Activated CD8-positive, alpha-beta memory T cell treated with anti-CD3 and anti-CD28 coated beads, Interleukin-2, amount 50 U/mL, for 1 hour (primary cell): ENCODE measurements at regions not wholly inside any gene's neighbourhood (a gene's known extent, or its start where the extent isn't known, plus 50 kb on each side); places are given as distances from the start of the nearest gene placed in this dataset.
A peak's percentile ranks its signal among the peaks of the same experiment; 100 is the strongest.
"Not testable (repeated sequence)": the region's sequence is repeated elsewhere in the genome, so short reads cannot be mapped to it uniquely, and the experiment has no call there.

Experiments used
- DNase-seq: peaks from one replicate; pipeline ENCODE4 v3.0.0-alpha.2; 2020; ENCODE audit errors: extremely low read depth

DNA sequence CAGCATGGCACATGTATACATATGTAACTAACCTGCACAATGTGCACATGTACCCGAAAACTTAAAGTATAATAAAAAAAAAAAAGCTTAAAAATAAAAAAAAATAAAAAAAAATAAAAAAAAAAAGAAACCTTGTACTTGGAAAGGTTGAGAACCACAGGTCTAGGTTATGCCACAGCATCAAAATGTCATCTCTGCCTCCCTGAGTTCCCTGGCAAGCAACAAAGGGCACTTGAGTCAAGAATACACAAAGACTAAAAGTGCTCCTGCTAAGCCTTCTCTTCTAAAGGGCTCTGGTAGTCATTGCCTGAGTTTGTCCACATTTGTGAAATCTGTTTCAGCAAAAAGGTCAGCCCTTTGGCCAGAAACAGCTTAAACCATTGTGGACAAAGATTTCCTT lies 395.8 kb upstream of the CCDC54 start:
- no peak for DNase-seq

DNA sequence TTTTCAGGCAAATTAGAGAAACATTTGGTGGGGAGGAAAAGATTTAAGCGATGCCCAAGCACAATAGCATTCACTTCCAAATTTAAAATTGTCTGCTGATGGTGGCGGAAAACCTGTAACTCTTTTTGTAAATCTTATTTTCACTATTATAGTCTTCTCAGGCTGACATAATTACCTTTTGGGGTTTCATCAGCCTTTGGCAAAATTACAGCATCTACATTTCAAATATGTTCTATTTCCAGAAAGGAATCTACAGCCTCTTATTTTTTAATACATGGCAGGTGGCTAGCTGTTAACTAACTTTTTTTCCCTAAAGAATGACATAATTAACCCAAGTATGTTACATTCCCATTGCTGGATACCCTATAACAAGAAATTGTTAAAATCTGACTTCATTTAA lies 391.5 kb upstream of the CCDC54 start:
- DNase-seq: no peak

DNA sequence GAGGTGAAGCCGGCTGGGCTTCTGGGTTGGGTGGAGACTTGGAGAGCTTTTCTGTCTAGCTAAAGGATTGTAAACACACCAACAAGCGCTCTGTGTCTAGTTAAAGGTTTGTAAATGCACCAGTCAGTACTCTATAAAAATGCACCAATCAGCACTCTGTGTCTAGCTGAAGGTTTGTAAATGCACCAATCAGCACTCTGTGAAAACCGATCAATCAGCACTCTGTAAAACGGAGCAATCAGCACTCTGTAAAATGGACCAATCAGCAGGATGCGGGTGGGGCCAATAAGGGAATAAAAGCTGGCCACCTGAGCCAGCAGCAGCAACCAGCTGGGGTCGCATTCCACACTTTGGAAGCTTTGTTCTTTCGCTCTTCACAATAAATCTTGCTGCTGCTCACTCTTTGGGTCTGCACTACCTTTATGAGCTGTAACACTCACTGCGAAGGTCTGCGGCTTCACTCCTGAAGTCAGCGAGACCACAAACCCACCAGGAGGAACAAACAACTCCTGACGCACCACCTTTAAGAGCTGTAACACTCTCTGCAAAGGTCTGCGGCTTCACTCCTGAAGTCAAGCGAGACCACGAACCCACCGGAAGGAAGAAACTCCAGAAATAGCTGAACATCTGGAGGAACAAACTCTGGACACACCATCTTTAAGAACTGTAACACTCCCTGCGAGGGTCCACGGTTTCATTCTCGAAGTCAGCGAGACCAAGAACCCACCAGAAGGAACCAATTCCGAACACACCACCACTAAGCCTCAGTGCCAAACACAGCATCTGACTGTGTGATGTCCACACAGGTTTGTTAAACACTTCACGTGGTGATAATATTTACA lies 378.2 kb upstream of the CCDC54 start:
- DNase-seq: not testable (repeated sequence)

DNA sequence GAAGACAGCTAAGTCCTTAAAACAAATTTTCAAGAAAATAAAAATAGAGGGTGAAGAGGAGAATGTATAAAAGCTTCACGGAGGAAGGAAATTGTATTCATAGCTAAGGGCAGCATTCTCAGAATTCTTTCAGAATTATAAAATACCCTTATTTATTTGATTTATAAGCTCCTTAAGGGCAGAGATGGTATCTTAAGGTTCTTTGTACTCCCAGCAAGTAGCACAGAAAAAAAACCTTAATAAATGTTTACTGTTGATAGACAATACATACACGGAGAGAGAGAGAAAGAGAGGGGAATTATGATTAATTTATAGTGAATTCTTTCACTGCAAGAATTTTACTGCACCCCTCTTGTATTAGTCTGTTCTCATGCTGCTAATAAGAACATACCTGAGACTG lies 375.6 kb upstream of the CCDC54 start:
- no peak for DNase-seq

DNA sequence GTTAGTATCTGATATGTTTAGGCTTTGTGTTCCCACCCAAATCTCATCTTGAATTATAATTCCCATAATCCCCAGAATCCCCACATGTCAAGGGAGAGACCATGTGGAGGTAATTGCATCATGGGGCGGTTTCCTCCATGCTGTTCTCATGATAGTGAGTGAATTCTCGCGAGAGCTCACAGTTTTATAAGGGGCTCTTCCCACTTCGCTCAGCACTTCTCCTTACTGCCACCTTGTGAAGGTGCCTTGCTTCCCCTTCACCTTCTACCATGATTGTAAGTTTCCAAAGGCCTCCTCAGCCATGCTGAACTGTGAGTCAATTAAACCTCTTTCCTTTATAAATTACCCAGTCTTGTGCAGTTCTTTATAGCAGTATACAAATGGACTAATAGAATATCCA lies 371.9 kb upstream of the CCDC54 start:
- DNase-seq: not testable (repeated sequence)

GRCh38 chr3:107008213-107008612 lies 369.0 kb upstream of the CCDC54 start:
- DNase-seq: no peak

GRCh38 chr3:107013641-107014040 lies 363.6 kb upstream of the CCDC54 start:
- DNase-seq: no peak

DNA sequence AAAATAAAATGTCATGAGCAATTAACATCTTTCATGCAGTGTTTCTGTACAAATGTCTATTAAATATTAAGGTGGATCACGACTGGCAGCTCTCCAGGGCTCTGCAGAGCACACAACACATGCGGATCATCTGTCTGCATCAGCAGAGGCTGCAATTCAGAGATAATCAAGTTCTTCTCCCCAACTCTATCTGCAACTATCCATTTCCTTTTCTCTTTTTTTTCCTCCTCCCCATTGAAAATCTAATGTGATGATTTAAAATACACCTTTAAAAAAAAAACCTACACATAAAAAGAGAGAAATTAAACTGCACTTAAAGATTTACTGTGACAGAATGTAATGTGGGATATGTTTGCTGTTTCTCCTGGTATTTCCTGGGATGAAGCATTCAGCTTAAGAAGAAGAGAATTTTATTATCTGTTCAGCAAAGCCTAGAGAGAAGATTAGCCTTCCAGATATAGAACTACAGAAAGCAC lies 352.6 kb upstream of the CCDC54 start:
- DNase-seq: no peak

DNA sequence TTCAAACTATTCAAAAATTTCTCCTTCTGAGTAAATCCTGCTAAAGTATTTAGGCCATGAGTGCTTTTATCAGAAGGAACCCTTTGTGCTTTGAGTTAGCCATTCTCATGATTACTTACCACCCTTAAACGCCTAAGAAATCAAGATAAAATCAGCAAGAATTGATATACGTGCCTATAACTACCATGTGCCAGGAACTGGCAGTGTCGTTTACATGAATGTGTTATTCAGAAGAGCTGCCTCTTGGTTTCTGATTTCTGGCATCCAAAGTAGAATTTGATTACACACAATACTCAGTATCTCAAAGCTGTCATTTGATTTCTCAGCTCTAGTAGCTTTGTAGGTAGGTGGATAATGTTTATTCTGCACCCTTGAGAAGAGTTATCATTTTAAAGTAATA lies 351.3 kb upstream of the CCDC54 start:
- no peak for DNase-seq

DNA sequence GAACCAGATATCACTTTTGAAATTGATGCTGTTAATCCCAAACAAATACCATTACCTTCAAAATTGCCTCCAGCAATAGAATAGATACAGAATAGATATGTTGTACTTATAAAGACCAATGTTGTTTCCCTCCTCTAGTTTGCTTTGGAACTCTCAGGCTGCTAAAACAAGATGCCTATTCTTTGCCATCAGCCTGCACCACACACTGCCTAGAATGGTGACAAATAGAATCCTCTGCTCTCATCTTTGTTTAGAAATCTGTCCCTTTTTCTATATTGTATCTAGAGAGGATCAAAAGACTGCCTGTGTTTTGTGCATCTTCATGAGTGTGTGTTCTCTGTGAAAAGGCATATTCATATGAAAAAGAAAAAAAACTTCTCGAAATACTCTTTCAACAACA lies 349.2 kb upstream of the CCDC54 start:
- no peak for DNase-seq

GRCh38 chr3:107028626-107029025 lies 348.6 kb upstream of the CCDC54 start:
- DNase-seq: no peak

GRCh38 chr3:107032111-107032510 lies 345.1 kb upstream of the CCDC54 start:
- no peak for DNase-seq

- DNase-seq: no peak
Observed at GRCh38 chr3:107034142-107034541, 343.1 kb upstream of the CCDC54 start.

GRCh38 chr3:107035176-107035575 lies 342.1 kb upstream of the CCDC54 start:
- no peak for DNase-seq

DNA sequence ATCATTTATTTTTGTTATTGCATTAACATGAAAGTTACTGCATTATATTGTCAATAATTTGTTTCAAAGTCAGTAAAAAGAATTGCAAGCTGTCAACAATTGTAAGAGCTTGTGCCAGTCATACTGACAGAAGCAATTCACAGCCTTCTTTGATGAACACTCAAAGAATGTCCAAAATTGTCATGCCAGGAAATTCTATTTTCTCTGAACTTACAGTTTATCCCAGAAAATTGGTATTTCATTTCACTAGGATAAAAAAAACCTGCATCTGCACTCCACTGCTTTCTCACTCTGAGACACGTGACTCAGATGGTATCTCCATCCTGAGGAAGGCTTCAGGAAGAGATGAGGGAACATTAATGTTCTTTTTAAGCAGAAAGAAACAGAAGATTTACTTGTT lies 332.6 kb upstream of the CCDC54 start:
- DNase-seq: no peak

- DNase-seq: no peak
Observed at GRCh38 chr3:107045791-107046190, 331.4 kb upstream of the CCDC54 start.

DNA sequence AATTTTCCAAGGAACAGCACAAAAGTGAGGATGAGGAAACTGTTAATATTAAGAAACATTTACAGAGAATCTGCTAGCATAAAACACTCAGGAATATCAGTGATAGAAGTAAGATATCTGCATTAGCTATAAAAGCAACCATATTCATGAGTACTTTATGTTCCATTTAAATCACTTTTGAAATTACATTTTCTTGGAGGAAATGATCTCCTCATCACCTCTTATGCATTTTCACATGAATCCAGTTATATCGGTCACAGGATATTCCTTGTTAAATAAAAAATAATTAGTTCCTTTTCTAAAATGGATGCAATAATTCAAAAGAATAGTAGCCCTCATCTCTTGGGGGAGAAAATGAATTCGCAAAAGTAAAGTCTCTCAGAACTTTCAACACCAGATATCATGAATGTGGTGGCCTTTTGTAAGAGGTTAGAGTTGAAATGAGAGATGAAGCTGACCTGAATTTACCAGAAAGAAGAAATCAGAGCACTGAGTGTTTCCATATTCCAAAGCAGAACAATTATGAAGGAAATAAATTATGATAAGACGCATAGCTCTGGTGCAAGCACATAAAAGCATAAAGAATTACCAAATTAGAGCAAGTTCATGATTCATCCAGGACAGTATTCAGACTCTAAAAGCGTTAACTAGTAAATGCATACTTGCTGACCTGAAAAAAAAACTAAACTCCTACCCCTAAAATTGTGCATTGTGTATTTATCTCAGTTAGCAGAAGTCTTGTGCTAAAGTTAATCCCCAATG lies 321.9 kb upstream of the CCDC54 start:
- DNase-seq: no peak

- DNase-seq: no peak
Observed at GRCh38 chr3:107061466-107061865, 315.8 kb upstream of the CCDC54 start.

GRCh38 chr3:107062310-107062709 lies 314.9 kb upstream of the CCDC54 start:
- no peak for DNase-seq

- DNase-seq: no peak
Observed at GRCh38 chr3:107062787-107063186, 314.5 kb upstream of the CCDC54 start.

DNA sequence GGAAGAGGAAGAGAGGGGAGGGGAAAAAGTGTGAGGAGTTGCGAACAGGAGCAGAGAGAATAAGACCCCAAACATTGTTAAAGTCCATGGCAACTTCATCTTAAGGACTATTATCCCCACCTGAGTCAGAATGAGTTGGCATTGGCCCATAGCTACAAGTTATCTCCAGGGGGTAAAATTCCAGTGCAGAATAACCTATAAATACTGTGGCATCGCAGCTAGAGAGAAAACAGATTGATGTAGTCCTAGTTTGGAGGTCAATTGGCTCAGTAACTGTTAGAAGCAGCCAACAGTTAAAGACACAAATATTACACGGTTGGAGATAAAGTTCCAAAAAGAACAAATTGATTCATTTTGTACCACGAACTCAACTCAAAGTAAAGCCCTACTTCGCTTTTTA lies 313.9 kb upstream of the CCDC54 start:
- DNase-seq: no peak

DNA sequence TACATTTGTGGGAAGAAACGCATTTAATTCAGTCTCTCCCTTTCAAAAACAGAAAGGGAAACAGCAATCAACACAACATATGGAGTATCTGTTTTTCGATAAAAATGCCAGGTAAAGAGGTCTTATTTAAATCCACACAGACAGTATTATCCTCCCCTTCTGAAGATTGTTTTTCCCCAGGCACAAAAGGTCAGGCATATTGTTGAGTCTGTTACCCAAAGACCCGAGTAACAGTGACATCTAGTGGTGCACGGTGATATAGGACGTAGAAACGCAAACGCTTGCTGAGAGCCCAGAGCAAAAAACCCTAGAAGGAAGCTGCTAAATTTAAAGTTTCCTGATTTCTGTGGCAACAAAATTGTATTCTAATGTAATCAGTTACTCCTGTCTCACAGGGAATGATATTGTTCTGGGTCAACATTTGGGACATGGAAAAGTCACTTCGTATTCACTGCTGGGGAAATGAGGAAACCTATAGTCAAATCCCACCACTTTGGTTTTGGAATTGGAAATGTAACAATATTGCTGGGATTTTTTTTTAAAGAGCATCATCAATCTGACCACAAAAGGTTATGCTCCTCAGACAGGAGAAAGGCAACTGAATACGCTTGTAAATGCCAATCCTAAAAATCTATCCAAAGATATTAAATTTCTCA lies 312.7 kb upstream of the CCDC54 start:
- DNase-seq: peak; percentile 5
